ENCODE measurements at regions not wholly inside any gene's neighbourhood (a gene's known extent, or its start where the extent isn't known, plus 50 kb on each side); places are given as distances from the start of the nearest gene placed in this dataset.

DNA sequence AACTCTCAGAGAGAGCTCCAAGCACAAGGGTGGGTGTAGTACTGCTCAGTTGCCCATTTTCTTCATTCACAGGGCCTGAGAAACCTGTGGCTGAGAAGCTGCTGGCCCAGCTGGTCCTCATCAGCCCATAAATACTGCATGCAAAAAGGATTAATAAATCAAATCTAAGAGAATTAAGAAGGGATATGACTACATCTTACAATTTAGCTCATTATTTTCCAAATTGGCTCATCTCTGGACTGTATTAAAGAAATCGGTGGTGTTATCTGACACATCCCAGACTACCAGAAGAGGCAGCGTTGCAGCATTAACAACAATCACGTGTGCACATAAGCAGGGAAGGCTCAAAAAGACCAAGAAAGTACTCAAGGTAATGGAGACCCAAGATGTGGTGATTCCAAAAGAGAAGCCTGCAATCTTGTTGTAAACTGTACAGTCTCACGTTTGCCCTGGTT is 90.7 kb downstream of the CD24 start:
- H3K36me3 ChIP-seq (ENCODE audit: low read length): no peaks in the 10 kb centered on the region
- no peaks in the 10 kb centered on the region for H3K9me2 ChIP-seq (replicated peaks; ENCODE audit: insufficient read depth, low read length)
- no peak overlapping the region for H3K4me3 ChIP-seq (ENCODE audit: insufficient read depth, low read length, poor library complexity, severe bottlenecking)
- no peak overlapping the region for H2AFZ ChIP-seq (ENCODE audit: low read depth, low read length, severe bottlenecking)
- H3K27ac ChIP-seq (ENCODE audit: low read depth, low read length): no peak overlapping the region
- no peaks in the 10 kb centered on the region for H3K27me3 ChIP-seq (ENCODE audit: low read length)
- TF ChIP-seq EZH2phosphoT487 (conservative IDR thresholded peaks at IDR 0.05; ENCODE audit: low read length) (no peak), CTCF (IDR thresholded peaks at IDR 0.05; ENCODE audit: insufficient read depth, low read length, poor library complexity, severe bottlenecking) (no peak)
- H3K9ac ChIP-seq (ENCODE audit: low read length): no peak overlapping the region
- no peaks in the 10 kb centered on the region for H3K9me3 ChIP-seq (ENCODE audit: insufficient read depth, low read length)
- no peaks in the 10 kb centered on the region for H3F3A ChIP-seq (ENCODE audit: insufficient read depth)
- H4K20me1 ChIP-seq (ENCODE audit: low read depth, low read length): no peaks in the 10 kb centered on the region
- H3K4me2 ChIP-seq (ENCODE audit: low read depth, low read length, poor library complexity, severe bottlenecking): no peak overlapping the region
- no peaks in the 10 kb centered on the region for H3K79me2 ChIP-seq (ENCODE audit: insufficient read depth, low read length)

DNA sequence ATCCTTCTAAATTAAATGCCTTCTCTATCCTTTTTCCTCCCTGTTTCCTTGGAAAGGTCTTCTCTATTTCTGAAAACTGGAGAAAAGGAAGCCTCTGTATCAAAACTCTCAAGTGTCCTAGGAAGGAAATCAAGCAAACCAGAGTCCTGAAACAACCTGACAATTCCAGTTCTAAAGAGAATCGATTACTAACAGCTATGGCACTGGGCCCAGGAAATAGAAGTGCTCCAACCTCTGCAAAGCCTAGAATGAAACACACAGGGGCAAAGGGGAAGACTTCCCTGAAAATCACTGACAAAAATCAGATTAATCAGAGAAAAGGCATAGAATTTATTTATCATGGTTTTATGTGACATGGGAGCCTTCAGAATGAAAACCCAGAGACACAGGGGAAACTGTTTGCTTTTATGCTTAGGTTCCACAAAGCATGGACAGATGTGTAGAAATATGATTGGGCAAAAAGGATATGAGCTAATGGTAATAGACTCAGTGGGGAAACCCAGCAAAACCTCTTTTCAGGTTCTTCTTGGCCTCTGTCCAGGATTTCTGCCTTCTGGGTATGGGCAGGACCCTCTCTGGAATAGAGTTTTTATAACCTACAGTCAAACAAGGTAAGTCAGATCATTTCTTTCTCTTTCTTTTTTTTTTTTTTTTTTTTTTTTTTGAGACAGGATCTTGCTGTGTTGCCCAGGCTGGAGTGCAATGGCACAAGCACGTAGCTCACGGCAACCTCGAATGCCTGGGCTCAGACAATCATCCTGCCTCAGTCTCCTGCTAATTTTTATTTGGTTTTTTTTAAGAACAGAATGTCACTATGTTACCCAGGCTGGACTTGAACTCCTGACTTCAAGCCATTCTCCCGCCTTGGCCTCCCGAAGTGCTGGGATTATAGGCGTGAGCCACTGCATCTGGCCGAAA is 91.7 kb downstream of the CD24 start:
- Histone ChIP-seq H3K79me2 (ENCODE audit: insufficient read depth, low read length) (no peaks in the 10 kb centered on the region), H3K27ac (ENCODE audit: low read depth, low read length) (no peak overlapping the region), H3K36me3 (ENCODE audit: low read length) (no peaks in the 10 kb centered on the region), H2AFZ (ENCODE audit: low read depth, low read length, severe bottlenecking) (no peak overlapping the region), H3K4me3 (ENCODE audit: insufficient read depth, low read length, poor library complexity, severe bottlenecking) (no peak overlapping the region), H3K9me2 (replicated peaks; ENCODE audit: insufficient read depth, low read length) (no peaks in the 10 kb centered on the region), H4K20me1 (ENCODE audit: low read depth, low read length) (no peaks in the 10 kb centered on the region), H3F3A (ENCODE audit: insufficient read depth) (no peaks in the 10 kb centered on the region), H3K9ac (ENCODE audit: low read length) (no peak overlapping the region), H3K27me3 (ENCODE audit: low read length) (no peaks in the 10 kb centered on the region), H3K4me2 (ENCODE audit: low read depth, low read length, poor library complexity, severe bottlenecking) (no peak overlapping the region), H3K9me3 (ENCODE audit: insufficient read depth, low read length) (no peaks in the 10 kb centered on the region)
- no peak for TF ChIP-seq CTCF (IDR thresholded peaks at IDR 0.05; ENCODE audit: insufficient read depth, low read length, poor library complexity, severe bottlenecking)
- TF ChIP-seq EZH2phosphoT487 (conservative IDR thresholded peaks at IDR 0.05; ENCODE audit: low read length): no peak

DNA sequence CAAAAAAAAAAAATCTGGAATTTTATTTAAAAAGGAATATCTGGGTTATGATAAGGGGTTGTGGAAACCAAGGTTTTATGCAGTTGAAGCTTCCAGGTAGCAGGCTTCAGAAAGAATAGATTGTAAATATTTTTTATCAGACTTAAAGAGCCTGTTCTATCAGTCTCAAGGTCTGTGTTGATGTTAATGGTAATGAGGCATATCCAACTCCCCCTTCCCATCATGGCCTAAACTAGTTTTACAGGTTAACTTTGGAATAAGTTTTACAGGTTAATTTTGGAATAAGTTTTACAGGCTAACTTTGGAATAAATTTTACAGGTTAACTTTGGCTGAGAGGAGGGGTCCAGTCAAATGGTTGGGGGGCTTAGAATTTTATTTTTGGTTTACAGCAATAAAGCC is 92.4 kb downstream of the CD24 start:
- H3K27ac ChIP-seq (ENCODE audit: low read depth, low read length): no peak overlapping the region
- no peaks in the 10 kb centered on the region for H3K36me3 ChIP-seq (ENCODE audit: low read length)
- H2AFZ ChIP-seq (ENCODE audit: low read depth, low read length, severe bottlenecking): no peak overlapping the region

More for the DNA sequence above, 92.4 kb downstream of the CD24 start:
- Histone ChIP-seq H3K9me3 (ENCODE audit: insufficient read depth, low read length) (no peaks in the 10 kb centered on the region), H3F3A (ENCODE audit: insufficient read depth) (no peaks in the 10 kb centered on the region), H4K20me1 (ENCODE audit: low read depth, low read length) (no peaks in the 10 kb centered on the region), H3K4me2 (ENCODE audit: low read depth, low read length, poor library complexity, severe bottlenecking) (no peak overlapping the region), H3K27me3 (ENCODE audit: low read length) (no peaks in the 10 kb centered on the region), H3K79me2 (ENCODE audit: insufficient read depth, low read length) (no peaks in the 10 kb centered on the region), H3K4me3 (ENCODE audit: insufficient read depth, low read length, poor library complexity, severe bottlenecking) (no peak overlapping the region), H3K9ac (ENCODE audit: low read length) (no peak overlapping the region), H3K9me2 (replicated peaks; ENCODE audit: insufficient read depth, low read length) (no peaks in the 10 kb centered on the region)
- TF ChIP-seq EZH2phosphoT487 (conservative IDR thresholded peaks at IDR 0.05; ENCODE audit: low read length) (no peak), CTCF (IDR thresholded peaks at IDR 0.05; ENCODE audit: insufficient read depth, low read length, poor library complexity, severe bottlenecking) (no peak)

Measured in SU-DHL-6 (cell line).